GM18511 (cell line): ENCODE measurements at regions not wholly inside any gene's neighbourhood (a gene's known extent, or its start where the extent isn't known, plus 50 kb on each side); places are given as distances from the start of the nearest gene placed in this dataset.

Experiments
- ATAC-seq: cut with Tn5 transposase; IDR thresholded peaks from one replicate; pipeline ENCODE4 v1.9.1; 2021; ENCODE audit warnings: mild to moderate bottlenecking, moderate library complexity; ENCODE audit not compliant: unreplicated experiment

DNA sequence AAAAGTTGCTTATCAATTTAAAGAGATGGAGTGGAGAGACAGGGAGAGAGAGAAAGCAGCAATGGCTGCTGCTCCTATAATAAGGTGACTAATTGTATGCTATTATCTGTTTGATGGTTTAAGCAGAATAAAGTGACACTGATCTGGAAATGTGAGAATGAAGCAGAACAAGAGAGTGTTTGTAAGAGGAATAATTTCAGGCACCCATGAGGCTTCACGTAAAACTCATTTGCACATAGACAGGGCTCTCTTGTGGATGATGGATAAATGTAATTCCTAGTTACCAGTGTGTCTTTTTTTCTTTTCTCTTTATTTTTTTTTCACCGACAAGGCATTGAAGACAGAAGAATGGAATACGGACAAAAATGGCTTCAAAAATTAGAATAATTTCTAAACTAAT is 228.8 kb upstream of the TYRP1 start:
- no peak for ATAC-seq

DNA sequence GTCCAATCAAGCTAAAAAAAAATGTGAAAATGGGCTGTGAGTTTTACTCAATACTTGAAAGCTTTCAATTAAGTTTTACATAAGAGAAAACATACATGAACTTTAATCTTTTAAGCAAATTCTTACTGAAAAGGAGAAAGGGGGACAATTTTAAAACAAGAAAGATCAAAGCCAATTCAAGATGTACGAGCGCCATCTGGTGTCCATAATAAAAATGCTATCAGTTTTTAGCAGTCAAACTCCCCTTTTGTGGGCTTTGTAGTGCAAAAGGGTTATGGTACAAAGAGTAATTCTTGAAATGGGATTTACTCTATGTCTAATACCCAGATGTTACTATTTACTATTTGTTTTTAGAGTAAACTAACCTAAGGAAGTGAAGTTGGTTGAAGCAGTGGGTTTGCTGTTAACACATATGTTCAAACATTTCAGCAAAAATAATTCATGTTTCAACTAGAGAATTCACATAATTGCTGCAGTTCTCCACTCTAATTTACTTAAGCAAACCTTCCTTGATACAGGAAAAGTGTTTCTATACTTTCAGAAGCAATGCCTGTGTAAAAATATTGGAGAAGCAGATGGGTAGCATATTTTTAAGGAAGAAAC is 228.2 kb upstream of the TYRP1 start:
- ATAC-seq = no peak

DNA sequence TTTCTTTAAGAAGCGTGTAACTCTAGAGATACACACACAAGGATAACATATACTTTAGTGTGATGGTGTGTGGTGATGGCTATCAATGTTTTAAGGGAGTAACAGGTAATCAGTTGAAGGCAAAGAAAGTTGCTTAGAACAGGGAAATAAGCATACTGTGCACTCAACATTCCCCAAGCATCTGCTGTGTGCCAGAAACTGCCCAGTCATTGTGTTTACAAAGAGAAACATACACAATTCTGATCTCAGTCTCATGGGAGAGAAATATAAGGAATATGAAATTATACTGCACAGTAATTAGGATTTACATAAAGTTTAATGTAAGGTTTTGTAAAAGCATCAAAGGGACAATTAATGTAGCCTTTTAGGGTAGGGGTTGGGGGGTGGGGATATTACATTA is 224.1 kb upstream of the TYRP1 start:
- no peak for ATAC-seq

DNA sequence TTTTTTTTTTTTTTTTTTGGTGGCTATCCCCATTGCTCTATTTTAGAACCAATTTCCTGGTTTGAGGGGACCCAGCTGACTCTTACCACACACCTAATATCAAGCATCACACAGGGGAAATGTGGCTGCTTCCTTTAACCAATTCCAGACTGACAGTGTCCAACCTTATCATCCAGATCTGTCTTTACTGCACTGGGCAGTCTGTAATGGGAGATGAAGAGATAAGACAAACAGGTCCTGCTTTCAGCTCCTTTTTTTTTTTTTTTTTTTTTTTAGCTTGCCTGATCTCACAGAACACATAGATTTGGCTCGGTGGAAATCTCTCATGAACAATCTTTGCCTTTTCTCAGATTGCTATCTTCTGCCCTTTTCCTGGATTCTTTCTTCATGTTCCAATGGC is 198.8 kb upstream of the TYRP1 start:
- no peak for ATAC-seq

DNA sequence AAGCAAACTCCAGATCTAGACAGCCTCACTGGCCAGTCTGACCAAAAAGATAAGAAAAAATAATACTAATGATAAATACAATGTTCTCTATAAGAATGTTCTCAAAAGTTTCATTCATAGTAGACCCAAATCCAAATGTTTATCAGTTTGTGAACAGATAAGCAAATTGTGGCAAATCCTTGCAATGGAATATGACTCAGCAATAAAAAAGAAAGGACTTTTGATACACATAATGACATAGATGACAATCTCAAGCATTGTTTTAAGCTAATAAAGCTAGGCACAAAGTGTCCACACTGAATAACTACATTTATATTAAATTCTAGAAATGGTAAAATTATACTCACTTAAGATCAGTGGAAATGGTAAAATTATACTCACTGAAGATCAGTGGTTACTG is 195.4 kb upstream of the TYRP1 start:
- ATAC-seq = no peak

DNA sequence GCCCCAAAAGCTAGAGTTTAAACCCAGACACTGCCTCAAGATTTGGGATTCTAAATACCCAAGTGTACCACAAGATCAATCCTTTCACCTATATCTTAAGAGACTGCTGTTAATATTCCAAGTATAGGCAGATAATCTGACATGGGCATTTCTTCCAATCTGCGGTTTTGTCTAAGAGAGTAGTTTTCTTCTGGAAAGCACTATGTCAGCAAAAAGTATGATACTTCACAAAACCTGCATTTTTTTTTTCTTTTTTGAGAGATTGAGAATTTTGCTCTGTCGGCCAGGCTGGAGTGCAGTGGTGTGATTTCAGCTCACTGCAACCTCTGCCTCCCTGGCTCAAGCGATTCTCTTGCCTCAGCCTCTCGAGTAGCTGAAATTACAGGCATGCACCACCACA is 190.7 kb upstream of the TYRP1 start:
- no peak for ATAC-seq

DNA sequence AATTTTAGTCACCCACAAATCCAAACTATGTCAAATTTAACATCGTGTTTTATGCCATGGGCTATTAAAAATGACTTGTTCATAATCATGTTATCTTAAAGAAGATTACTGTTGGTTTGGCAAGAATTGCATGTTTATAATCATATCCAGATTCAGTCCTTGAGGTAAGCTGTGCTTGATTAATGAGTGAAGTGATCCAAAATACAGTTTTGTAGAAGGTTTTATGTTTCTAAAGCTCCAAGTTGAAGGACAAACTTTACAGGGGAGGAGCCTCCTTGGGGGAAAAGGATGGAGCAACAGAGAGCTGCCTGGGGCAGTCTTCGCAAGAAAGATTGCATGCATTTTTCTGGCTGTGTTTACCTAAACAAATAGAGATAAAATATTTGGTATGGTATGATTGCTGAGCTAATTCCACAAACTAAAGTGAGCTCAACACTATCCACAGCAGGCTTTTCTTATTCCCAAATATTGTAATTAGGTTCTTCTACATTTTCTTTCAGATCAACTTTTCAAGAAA is 189.5 kb upstream of the TYRP1 start:
- no peak for ATAC-seq

DNA sequence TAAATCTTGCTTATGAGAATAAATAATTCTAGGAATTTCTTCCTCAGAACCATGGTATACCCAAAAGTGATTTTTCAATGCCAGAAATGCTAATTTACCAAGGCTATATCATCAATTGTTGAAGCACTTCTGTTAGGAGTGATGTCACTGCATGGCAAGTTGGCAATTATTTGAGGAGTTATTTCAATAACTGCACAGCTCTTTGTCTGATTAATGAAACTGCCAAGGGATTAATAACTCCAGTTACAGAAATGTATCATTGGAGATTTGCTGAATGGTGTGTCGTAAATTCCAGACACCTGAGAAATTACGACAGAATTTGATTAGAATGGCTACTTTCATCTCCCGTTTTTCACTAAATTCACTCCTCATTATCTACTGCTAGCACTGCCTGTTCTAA is 182.6 kb upstream of the TYRP1 start:
- no peak for ATAC-seq

DNA sequence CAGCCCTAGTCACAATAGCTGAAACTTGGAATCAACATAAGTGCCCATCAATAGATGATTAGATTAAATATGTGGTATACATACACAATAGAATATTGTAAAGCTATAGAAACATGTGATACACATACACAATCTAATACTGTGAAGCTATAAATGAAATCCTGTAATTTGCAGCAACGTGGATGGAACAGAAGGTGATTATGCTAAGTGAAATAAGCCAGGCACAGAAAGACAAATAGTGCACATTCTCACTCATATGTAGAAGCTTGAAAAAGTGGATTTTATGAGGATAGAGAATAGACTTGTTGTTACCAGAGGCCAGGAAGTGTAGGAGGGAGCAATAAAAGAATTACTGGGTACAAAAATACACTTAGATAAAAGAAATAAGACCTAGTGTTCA is 181.5 kb upstream of the TYRP1 start:
- ATAC-seq = no peak

DNA sequence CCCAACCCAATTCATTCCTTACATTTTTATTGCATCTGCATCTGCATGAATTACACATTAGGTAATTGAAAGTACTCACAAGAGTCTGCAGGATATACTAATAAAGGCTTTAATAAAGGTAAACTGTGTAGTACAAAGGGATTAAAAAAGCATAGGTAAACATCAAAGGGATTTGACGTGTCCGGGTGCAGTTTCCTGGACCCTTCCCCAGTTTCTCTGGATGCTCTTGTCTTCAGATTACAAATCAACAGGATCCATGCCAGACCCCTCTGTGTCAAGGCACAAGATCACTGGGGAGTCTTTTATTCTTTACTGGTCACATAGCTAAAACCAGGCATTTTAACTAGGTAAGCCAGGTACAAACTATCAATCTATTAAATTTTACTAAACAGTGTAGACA is 177.2 kb upstream of the TYRP1 start:
- no peak for ATAC-seq

DNA sequence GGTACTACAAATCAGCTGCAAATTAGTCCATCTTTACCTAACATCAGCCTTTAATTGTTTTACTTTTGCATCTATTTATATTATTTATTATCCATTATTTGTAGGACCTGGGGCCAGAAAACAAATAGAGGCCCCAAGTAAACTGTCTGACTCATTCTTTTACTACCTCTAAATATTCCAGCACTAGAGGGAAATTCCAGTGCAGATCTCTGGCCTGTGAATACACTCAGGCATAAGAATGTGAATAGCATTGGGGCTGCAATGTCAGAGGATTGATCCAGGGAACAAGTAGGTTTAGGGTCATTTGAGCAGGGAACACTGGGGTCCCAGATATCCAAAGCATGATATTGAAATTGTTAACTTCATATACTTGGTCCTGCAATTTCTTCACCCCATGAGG is 176.6 kb upstream of the TYRP1 start:
- ATAC-seq = no peak

DNA sequence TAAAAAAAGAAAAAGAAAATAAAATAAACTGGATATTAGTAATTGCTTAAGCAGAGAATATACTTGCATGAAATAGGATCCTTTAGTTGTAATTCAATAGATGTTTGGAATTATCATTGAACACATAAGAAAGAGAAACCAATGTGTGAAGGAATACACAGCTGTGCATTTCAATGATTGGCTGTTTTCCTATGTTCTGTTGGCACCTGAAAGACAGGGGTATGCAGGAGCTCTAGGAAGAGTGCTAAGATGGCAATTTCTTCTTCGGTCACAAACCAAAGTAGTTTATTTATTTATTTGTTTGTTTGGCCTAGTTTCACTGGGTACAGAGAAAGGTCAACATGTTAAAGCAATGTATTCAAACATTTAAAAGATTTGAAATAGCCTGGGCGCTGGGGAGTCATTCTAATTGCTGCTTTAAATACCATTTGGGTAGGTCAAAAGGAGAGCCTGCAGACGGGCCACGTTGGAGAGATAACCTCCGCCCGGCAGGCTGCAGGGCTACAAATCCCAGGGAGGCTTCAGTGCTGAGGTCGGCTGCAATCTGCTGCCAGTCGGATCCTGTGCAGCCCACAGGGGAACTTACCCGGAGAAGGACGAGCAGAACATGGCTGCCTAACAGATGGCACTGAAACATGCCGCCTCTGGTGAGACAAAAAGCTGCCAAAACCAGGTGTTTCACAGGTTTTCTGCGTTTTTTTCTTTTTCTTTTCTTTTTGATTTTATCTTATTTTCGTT is 154.2 kb upstream of the TYRP1 start:
- ATAC-seq = no peak

DNA sequence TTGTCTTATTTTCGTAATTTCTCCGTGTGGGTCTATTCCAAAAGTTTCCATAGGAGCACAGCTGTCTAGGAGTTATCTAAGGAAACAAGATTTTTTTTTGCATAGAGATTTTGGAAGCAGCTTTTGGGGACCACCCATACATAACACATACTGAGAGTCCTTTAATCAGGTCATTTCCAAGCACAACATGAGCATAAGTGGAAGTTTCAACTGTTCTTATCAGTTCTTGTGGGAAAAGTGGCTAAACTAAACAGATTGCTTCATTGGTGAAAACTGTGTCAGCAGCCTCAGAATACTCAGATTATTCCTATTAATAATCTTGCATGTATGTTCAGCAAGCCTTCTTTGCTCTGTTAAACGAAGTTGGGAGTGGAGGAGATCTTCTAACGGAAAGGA is 153.6 kb upstream of the TYRP1 start:
- ATAC-seq = no peak

DNA sequence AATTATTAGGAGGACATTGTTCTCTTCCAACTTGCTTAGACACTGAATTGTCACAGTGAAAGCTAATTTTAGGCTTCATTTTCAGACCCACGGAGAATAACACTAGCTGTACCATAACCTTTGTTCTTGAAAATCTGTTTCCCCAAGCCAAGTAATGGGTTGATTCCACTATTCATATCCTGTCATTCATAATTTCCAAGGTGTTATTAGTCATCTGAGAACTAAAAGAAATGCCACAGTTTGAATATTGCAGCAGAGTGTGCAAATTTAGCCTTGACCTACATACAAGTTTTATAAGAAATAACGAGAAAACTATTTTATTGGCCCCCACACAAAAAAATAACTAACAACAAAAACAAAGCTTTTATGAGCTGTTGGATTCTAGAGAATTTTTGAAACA is 148.5 kb upstream of the TYRP1 start:
- ATAC-seq = no peak

DNA sequence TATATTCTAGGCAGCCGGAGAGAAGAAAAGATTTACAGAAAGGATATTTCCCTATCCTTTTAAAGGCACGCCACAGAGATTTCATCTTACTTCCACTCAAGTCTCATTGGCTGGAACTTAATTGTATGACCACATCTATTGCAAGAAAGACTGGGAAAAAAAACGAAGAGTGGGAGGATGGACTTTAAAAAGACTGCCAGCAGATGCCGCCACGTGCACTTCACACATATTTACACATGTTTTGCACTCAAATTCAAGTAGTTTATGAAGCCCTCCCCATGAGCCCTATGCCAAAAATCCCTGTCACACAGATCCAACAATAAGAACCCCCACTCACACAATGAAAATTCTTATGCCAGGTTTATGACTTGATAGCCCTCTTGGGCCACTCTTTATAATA is 138.5 kb upstream of the TYRP1 start:
- no peak for ATAC-seq

DNA sequence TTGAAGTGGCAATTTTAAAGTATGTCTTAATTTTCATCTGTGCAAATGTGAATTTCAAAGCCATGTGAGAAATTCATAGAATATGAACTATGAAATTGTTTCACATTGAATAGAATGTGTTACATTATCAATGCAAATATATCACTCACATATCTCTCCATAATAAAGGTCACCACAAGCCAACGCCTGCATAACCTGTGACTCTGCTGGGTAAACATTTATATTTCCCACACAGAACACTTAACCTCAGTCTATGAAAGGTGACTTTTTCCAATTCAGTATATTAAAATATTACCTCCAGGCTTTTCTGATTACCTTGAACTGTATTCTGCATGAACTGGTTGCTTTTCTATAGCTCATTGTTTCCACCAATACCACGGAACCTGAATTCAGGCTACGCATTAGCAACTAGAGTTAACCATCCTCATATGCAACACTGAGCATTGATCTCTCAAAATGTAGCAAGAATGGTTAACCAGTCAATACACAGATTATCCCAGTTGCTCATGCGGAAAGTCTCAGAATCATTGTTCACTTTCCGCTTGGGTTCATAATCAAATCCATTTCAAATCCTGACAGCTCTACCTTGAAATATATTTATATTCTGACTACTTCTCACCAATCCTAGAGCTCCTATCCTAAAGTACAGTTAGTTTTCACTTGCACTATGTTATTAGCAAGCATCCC is 126.6 kb upstream of the TYRP1 start:
- ATAC-seq = no peak

DNA sequence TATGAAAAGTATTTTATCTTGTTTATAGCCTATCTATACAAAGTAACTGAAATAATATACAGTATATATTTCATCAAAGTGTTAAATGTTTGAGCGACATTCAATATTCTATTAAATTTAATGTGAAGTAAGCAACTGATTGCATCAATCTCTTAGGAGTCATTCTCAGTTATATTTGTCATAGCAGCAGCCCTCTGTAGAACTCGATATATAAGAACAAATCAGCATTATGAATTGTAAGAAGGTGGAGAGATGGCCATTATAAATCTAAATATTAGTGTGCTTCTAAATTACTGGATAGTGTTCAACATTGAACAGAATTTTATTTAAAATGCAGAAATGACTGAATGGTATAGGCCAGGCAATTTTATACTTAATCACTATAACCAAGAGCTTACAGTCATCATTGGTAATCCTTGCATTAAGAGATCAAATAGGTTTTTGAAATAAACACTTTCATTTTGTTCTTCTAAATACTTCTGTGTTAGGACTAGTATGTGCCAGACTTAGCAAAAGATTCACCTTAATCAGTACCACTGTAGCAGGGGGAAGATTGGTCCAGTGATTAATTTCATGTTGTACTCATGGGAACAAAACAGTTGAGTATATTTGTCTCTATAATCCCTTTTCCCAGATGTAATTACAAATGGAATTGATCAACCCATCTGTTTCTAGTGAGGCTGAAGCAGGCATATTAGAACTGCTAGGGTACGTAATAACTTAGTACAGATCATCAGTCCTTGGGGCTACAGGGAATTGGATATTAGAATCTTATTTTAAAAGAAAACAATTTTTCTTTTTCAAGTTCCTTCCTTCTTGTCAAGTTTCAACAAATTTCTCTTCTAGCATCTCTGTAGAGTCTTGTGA is 108.3 kb upstream of the TYRP1 start:
- no peak for ATAC-seq

DNA sequence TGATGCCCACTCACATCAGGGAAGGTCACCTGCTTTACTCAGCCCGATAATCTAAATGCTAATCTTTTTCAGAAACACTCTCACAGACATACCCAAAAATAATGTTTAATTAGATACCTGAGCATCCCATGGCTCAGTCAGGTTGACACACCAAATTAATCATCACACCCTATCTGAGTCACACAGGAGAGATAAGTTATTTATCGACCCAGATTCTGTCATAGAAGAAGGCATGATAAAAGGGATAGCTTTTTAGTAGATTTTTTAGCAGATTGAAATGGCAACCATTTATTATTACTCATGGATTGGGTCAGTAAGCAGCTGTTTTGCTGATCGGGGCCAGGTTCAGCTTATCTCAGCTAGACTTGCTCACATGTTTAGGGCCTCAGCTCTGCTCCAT is 97.8 kb upstream of the TYRP1 start:
- no peak for ATAC-seq

DNA sequence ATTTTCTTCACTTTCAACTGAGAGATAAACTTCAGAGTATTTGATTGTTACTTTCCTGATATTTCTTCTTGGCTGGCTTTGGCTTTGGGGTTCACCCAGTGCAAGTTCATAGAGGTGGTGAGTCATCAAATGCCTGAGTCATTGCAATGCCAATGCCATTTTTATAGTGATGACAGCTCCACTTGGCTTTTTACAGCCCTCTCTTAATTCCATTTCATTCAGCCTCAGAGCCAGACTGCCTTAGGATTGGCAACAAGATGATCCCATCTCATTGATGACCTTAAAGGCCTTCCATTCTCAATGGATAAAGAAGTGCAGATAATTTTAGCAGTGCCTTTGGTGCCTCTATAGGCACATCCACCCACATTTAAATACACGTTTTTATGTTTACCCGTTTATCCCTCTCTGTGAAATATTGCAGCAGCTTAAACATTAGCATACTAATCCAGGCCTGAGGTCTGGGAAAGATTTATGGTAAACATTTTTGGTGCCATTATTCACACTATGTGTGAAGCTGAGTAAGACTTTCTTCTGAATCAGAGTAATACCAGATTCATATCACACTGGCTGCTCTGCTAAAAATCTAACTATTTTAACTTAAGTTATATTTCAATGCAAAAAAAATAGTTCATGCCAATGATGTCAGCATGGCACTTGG is 88.9 kb upstream of the TYRP1 start:
- ATAC-seq = no peak

DNA sequence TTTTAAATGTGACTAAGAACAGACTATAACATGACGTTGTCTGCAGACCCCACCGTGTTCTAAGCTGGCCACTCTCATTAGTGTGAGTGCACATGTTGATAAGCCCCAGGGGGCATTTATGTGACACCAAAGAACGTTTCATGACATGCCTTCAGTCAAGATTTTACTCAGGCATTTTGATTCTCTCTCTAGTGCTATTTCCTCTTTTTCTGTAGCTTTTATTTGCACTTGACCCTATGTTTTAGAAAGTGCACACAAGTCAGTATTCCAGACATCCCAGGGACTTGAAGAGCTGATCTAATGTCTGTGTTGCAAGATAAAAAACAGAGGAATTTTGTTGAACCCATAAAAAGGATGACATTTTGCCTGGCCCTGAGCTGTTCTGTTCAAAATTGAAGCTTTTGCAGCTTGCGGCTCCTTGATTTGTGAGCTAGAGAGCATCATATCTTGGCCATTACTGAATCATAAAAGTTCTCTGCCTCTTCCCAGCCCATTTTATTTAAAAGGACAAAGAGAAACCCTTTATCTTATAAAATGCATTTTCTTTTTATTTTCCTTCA is 80.9 kb upstream of the TYRP1 start:
- no peak for ATAC-seq
